HepG2 (cell line): ENCODE measurements at regions not wholly inside any gene's neighbourhood (a gene's known extent, or its start where the extent isn't known, plus 50 kb on each side); places are given as distances from the start of the nearest gene placed in this dataset.

ENCODE experiments used
- BORCS8-MEF2B ChIP-seq: sonication (generic); formaldehyde crosslinking; IDR thresholded peaks from 2 replicates; pipeline ENCODE4 v1.8.0; 2022; ENCODE audit warnings: mild to moderate bottlenecking, missing genetic modification reagents
- CBFB ChIP-seq: sonication (generic); formaldehyde crosslinking; IDR thresholded peaks from 2 replicates; pipeline ENCODE4 v1.4.0; 2020; ENCODE audit warnings: missing genetic modification reagents
- CTCF ChIP-seq: sonication (generic); formaldehyde crosslinking; IDR thresholded peaks from 2 replicates; pipeline ENCODE4 v1.5.0; 2020; ENCODE audit warnings: mild to moderate bottlenecking, missing genetic modification reagents, moderate library complexity
- FOXO1 ChIP-seq: sonication (generic); formaldehyde crosslinking; IDR thresholded peaks from 2 replicates; pipeline ENCODE4 v1.4.0; 2020; ENCODE audit warnings: missing genetic modification reagents
- HOXA9 ChIP-seq: sonication (generic); formaldehyde crosslinking; IDR thresholded peaks from 2 replicates; pipeline ENCODE4 v1.8.1; 2022; ENCODE audit warnings: missing genetic modification reagents, mild to moderate bottlenecking, moderate library complexity, borderline replicate concordance
- KLF13 ChIP-seq: sonication (generic); formaldehyde crosslinking; IDR thresholded peaks from 2 replicates; pipeline ENCODE4 v1.4.0; 2020; ENCODE audit warnings: mild to moderate bottlenecking, missing genetic modification reagents
- MED13 ChIP-seq: sonication (generic); formaldehyde crosslinking; IDR thresholded peaks from 2 replicates; pipeline ENCODE4 v1.5.0; 2020; ENCODE audit warnings: missing genetic modification reagents
- POLR2A ChIP-seq, 2 experiments: IDR thresholded peaks; 2 replicates each; pipeline ENCODE4 v1.6.1; 2011; ENCODE audit warnings: low read depth in 2 of 2, low read length in 2 of 2, mild to moderate bottlenecking in 1 of 2, moderate library complexity in 1 of 2; ENCODE audit not compliant: insufficient read depth in 1 of 2
- SNRNP70 ChIP-seq: fragments of 200-400 bp; formaldehyde crosslinking; IDR thresholded peaks from 2 replicates; pipeline ENCODE4 v1.6.1; 2017; ENCODE audit warnings: mild to moderate bottlenecking, low read depth, low read length, moderate library complexity
- TRIM24 ChIP-seq: sonication (generic); formaldehyde crosslinking; IDR thresholded peaks from 2 replicates; pipeline ENCODE4 v1.8.0; 2022; ENCODE audit warnings: mild to moderate bottlenecking, missing genetic modification reagents
- ZBTB37 ChIP-seq: sonication (generic); formaldehyde crosslinking; IDR thresholded peaks from 2 replicates; pipeline ENCODE4 v1.4.0; 2020; ENCODE audit warnings: mild to moderate bottlenecking, missing genetic modification reagents
- ZMAT5 ChIP-seq: sonication (generic); formaldehyde crosslinking; IDR thresholded peaks from 2 replicates; pipeline ENCODE4 v1.5.0; 2020; ENCODE audit warnings: mild to moderate bottlenecking, low read depth, missing genetic modification reagents, borderline replicate concordance
- ZMYM3 ChIP-seq: sonication (generic); formaldehyde crosslinking; IDR thresholded peaks from 2 replicates; pipeline ENCODE4 v1.5.1; 2020; ENCODE audit warnings: mild to moderate bottlenecking, missing genetic modification reagents
- ZNF136 ChIP-seq: sonication (generic); formaldehyde crosslinking; IDR thresholded peaks from 2 replicates; pipeline ENCODE4 v1.8.1; 2022; ENCODE audit warnings: low read depth, mild to moderate bottlenecking, moderate library complexity, missing genetic modification reagents
- ZNF484 ChIP-seq: sonication (generic); formaldehyde crosslinking; IDR thresholded peaks from 2 replicates; pipeline ENCODE4 v1.5.1; 2020; ENCODE audit warnings: mild to moderate bottlenecking, low read depth, missing genetic modification reagents, borderline replicate concordance
- ZNF576 ChIP-seq: sonication (generic); formaldehyde crosslinking; IDR thresholded peaks from 2 replicates; pipeline ENCODE4 v1.4.0; 2020; ENCODE audit warnings: mild to moderate bottlenecking, missing genetic modification reagents
- ZNF781 ChIP-seq: sonication (generic); formaldehyde crosslinking; IDR thresholded peaks from 2 replicates; pipeline ENCODE4 v1.5.1; 2020; ENCODE audit warnings: borderline replicate concordance, mild to moderate bottlenecking, missing genetic modification reagents; ENCODE audit errors: not compliant biosample characterization
- TF ChIP-seq, protein P1 (sequence below): sonication (generic); formaldehyde crosslinking; IDR thresholded peaks from 2 replicates; pipeline ENCODE4 v1.8.1; 2022; ENCODE audit warnings: mild to moderate bottlenecking, missing genetic modification reagents
- TF ChIP-seq, protein P2 (sequence below): sonication (generic); formaldehyde crosslinking; IDR thresholded peaks from 2 replicates; pipeline ENCODE4 v1.9.0; 2021; ENCODE audit warnings: missing genetic modification reagents, mild to moderate bottlenecking, borderline replicate concordance
- TF ChIP-seq, protein P3 (sequence below): sonication (generic); formaldehyde crosslinking; IDR thresholded peaks from 2 replicates; pipeline ENCODE4 v1.4.0; 2020; ENCODE audit warnings: missing genetic modification reagents

GRCh38 chr10:52949899-52950298 is 177.3 kb upstream of the MBL2 start (continued):
- TF ChIP-seq, protein P1, sequence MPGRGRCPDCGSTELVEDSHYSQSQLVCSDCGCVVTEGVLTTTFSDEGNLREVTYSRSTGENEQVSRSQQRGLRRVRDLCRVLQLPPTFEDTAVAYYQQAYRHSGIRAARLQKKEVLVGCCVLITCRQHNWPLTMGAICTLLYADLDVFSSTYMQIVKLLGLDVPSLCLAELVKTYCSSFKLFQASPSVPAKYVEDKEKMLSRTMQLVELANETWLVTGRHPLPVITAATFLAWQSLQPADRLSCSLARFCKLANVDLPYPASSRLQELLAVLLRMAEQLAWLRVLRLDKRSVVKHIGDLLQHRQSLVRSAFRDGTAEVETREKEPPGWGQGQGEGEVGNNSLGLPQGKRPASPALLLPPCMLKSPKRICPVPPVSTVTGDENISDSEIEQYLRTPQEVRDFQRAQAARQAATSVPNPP (CRISPR knock-in tag), result no peak
- TF ChIP-seq FOXO1 (CRISPR knock-in tag) (no peak), CBFB (no peak), ZBTB37 (CRISPR knock-in tag) (no peak), HOXA9 (no peak), ZNF484 (CRISPR knock-in tag) (no peak), ZNF136 (no peak), SNRNP70 (no peak), MED13 (CRISPR knock-in tag) (no peak), ZNF576 (CRISPR knock-in tag) (no peak), ZMYM3 (CRISPR knock-in tag) (no peak), KLF13 (CRISPR knock-in tag) (no peak), ZMAT5 (CRISPR knock-in tag) (no peak), BORCS8-MEF2B (CRISPR knock-in tag) (0 out of 2 replicates have a peak, but pooled peaks have one; percentile 11), CTCF (CRISPR knock-in tag) (peak; percentile 76), POLR2A (IDR thresholded peaks at IDR 0.05; ENCODE audit: insufficient read depth in 1 of 2, low read depth in 2 of 2, low read length in 2 of 2) (no peak), ZNF781 (CRISPR knock-in tag) (no peak), TRIM24 (CRISPR knock-in tag) (no peak)
- TF ChIP-seq, protein P2, sequence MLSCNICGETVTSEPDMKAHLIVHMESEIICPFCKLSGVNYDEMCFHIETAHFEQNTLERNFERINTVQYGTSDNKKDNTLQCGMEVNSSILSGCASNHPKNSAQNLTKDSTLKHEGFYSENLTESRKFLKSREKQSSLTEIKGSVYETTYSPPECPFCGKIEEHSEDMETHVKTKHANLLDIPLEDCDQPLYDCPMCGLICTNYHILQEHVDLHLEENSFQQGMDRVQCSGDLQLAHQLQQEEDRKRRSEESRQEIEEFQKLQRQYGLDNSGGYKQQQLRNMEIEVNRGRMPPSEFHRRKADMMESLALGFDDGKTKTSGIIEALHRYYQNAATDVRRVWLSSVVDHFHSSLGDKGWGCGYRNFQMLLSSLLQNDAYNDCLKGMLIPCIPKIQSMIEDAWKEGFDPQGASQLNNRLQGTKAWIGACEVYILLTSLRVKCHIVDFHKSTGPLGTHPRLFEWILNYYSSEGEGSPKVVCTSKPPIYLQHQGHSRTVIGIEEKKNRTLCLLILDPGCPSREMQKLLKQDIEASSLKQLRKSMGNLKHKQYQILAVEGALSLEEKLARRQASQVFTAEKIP (CRISPR knock-in tag), result no peak
- TF ChIP-seq, protein P3, sequence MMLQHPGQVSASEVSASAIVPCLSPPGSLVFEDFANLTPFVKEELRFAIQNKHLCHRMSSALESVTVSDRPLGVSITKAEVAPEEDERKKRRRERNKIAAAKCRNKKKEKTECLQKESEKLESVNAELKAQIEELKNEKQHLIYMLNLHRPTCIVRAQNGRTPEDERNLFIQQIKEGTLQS (CRISPR knock-in tag), result no peak
